Activated T-cell treated with anti-CD3 and anti-CD28 coated beads, Interleukin-2, amount 50 U/mL, for 1 hour (primary cell): ENCODE measurements at regions not wholly inside any gene's neighbourhood (a gene's known extent, or its start where the extent isn't known, plus 50 kb on each side); places are given as distances from the start of the nearest gene placed in this dataset.
"Not testable (repeated sequence)": the region's sequence is repeated elsewhere in the genome, so short reads cannot be mapped to it uniquely, and the experiment has no call there.

Experiments used
- DNase-seq: peaks from one replicate; pipeline ENCODE4 v3.0.0-alpha.2; 2020

GRCh38 chr20:25862967-25863530 lies 166.4 kb upstream of the ZNF337 start:
- peak; percentile 79 for DNase-seq

- DNase-seq = no peak
These were observed 164.0 kb upstream of the ZNF337 start for GRCh38 chr20:25860531-25861150.

GRCh38 chr20:25859649-25860530 lies 163.2 kb upstream of the ZNF337 start:
- peak; percentile 70 for DNase-seq

DNA sequence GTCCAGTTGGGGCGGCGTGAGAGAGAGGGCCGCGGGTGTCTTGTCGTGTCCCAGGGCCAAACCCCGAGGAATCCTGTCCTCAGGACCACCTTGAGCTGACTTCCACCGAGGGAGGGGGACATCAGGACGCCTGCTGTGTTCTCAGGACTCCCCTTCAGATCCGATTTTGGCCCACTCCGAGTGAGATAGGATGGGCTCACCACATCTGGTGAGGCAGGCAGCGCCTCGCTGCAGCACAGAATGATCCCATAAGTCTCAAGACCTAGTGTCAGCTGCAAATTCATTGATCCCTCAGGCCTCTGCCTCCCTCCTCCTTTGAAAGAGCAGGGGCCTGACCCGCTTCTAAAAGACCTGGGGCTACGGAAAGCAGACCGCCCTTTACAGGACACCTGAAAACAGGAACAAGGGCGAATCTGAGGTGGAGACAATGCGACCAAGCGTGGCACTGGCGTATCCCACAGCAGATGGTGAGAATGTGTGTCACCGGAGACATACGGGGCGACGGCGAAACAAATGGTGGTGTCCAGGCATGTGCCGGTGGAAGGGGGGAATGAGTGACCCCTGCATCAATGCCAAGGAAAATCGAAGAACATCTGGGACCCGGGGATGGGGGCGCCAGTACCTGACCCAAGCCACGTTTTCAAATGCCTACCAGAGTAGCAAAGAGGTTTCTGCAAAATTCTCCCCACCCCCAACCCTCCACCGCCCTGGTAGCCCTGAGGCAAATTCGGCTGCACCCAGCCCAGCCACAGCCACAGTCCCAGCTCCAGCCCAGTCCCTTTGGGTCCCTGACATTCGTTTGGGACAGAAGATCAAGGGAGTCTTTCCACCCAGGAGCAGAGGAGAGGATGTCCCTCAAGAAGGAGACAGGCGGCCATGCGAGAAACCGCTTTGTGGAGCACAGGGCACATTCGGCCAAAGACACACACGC lies 162.1 kb upstream of the ZNF337 start:
- no peak for DNase-seq

GRCh38 chr20:25857091-25857788 lies 160.6 kb upstream of the ZNF337 start:
- DNase-seq = not testable (repeated sequence)

DNA sequence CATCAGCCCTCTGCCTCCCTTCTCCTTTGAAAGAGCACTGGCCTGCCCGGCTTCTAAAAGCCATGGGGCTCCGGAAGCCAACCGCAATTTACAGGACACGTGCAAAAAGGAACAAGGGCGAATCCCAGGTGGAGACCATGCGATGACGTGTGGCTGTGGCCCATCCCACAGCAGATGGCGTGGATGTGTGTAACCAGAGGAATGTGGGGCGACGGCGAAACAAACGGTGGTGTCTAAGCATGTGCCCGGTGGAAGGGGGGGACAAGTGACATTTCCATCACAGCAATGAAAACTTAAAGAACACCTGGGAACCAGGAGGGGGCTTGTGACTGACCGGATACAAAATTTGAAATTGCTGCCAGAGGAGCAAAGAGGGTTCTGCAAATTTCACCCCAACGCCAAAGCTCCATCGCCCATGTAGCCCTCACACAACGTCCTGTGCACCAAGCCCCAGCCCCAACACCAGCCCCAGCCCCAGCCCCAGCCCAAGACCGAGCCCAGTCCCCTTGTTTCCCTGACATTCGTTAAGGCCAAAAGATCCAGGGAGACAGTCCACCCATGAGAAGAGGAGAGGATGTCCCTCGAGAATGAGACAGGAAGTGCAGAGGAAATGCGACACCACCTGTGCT lies 159.7 kb upstream of the ZNF337 start:
- no peak for DNase-seq

GRCh38 chr20:25855451-25856156 lies 159.0 kb upstream of the ZNF337 start:
- not testable (repeated sequence) for DNase-seq

DNA sequence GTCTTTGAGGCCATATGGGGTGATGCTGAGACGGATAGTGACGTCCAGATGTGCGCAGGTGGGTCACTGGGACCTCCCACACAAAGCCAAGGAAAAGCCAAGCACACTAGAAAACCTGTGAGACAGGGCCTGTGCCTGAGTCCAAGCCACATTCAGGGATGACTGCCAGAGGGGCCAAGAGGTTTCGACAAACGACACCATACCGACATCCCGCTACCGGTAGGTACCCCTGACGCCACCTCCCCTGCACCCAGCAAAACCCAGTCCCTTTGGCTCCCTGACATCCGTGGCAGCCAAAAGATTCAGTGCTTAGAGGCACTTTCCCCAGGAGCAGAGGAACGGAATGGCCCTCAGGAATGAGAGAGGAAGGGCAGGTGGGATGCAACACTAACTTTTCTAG lies 158.0 kb upstream of the ZNF337 start:
- not testable (repeated sequence) for DNase-seq

DNA sequence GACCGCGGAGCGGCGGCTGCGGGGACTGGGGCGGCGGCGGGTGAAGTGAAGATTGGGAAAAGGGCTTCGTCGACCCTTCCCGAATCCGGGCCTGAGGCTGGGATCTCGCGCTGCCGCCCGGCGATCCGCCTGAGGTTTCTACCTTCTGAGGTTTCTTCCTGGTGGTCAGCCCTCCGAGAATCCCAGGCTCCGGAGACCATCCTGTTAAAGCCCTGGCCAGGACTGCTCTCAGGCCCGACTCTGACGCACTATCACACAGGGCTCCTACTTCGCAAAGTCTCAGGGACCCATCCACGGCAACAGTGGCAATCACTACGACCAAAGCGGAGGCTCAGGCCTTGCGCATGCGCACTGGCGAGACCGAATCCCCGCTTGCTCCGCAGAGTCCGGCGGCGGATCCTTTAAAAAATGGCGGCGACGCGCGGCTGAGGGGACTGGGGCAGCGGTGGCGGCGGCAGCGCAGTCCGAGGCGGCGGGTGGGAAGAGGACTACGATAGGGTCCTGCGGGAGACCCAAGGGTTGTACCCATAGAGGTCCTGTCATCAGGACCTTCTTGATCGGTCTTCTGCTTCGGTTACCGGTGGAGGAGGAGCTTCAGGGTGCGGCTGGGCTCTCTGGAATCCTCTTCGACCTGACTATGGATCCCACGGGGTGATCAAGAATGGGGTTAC lies 157.2 kb upstream of the ZNF337 start:
- DNase-seq = peak; percentile 78

- DNase-seq = not testable (repeated sequence)
These were observed 156.5 kb upstream of the ZNF337 start for GRCh38 chr20:25852968-25853717.

- not testable (repeated sequence) for DNase-seq
These were observed 153.5 kb upstream of the ZNF337 start for GRCh38 chr20:25850133-25850532.

- DNase-seq = no peak
These were observed 151.6 kb upstream of the ZNF337 start for GRCh38 chr20:25848222-25848621.

DNA sequence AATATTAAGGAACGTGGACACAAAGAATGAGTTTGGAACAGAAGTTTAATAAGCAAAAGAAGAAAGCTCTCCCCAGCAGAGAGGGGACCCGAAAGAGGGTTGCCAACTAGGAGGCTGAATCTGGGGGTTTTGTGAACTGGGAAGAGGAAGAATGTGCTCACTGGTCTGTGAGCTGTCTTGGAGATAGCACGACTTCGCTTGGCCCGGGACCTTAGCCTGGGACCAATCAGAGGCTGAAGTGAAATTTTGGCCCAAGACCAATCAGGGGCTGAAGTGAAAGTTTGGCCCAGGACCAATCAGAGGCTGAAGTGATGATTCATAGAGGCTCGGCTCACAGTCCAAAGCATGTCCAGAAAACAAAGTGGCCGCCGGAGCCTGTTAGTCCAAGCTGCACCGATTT lies 148.0 kb upstream of the ZNF337 start:
- not testable (repeated sequence) for DNase-seq

DNA sequence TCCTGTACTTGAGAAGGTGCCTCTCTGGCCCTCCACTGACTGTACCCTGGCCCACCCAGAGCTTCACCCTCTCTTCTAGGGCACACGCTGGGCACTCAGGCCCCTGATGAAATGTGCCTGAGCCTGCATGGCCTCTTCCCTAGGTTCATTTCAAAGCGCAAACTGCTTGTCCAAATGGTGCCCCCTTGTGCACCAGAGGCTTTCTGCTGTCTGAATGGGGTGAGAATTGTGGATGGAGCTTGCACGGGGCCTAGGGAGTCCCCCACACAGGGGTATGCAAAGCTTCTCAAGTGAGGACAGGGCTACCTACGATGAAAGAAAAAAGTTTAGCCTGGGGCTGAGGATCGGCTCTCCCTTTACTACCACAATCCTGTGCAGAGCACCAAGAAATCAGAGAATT lies 116.9 kb upstream of the ZNF337 start:
- DNase-seq = not testable (repeated sequence)

DNA sequence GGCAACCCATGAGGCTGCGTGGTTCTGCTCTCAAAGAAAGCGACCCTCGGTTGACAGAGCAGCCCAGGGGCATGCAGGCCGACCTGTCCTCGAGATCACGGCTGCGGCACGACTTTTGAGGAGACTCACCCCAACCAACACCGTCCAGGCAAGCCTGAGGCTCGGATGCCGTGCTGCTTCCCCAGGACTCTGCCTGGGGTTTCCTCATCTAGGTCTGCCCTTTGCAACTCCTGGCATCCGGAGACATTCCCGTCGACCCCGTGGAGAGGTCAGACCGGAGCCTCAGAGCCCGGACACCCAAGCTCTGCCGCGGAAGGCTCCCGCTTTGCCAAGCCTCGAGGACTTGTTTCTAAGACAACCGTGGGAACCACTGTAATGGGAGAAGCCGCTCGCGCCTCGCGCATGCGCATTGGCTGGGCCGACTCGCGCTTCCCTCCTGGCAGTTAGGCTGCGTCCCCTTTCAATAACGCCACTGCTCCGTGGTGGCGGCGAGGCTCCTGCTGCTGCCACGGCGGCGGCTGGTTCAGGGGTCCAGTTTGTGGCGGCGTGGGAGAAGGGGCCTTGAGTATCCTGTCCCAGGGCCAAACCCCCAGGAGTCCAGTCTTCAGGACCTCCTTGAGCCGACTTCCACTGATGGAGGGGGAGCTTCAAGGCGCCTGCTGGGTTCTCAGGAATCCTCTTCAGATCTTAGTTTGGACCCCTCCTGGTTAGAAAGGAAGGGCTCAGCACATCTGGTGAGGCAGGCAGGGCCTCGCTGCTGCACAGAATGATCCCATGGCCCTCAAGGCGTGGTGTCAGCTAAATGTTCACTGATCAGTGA lies 101.7 kb upstream of the ZNF337 start:
- not testable (repeated sequence) for DNase-seq

DNA sequence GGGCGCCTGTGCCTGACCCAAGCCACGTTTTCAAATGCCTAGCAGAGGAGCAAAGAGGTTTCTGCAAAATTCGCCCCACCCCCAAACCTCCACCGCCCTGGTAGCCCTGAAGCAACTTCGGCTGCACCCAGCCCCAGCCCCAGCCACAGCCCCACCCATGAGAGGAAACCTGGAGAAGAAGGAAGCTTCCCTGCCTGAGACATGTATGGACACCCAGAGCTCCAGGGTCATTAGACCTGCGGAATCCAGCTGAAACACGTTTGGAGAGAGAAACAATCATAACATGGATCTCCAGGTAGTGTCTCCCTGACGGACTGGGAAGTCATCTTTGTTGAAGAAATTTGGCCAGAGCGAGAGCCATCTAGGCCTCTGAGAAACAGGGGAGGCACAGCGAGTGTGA lies 100.4 kb upstream of the ZNF337 start:
- not testable (repeated sequence) for DNase-seq

- DNase-seq = not testable (repeated sequence)
These were observed 80.6 kb upstream of the ZNF337 start for GRCh38 chr20:25777241-25777640.

DNA sequence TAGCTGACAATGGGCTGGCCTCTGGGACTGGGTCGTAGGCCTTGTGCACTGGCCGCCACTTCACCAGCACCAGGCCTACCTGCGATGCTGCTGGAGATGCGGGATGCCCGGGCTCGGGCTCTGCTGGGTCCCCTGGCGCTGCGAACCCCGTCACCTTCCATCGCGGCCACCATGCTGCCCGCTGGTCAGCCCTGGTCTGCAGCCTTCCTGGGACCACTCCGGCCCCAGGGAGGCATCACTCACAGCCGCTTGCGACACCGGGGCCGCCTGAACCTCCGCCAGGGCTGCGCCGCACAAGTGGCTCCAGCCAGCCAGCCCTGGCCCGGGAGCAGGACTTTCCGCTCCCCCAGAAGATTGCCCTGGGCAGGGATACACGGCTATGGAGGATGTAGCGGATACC lies 78.1 kb upstream of the ZNF337 start:
- not testable (repeated sequence) for DNase-seq

GRCh38 chr20:25774203-25774602 lies 77.5 kb upstream of the ZNF337 start:
- DNase-seq = not testable (repeated sequence)
